Neutrophil (primary cell): ENCODE measurements at regions not wholly inside any gene's neighbourhood (a gene's known extent, or its start where the extent isn't known, plus 50 kb on each side); places are given as distances from the start of the nearest gene placed in this dataset.

Experiments
- H3K27ac ChIP-seq: fragments of 200-600 bp; sonication (generic); 2 replicates; pipeline ENCODE4 v1.5.1; 2016; ENCODE audit warnings: mild to moderate bottlenecking, moderate library complexity
- H3K27me3 ChIP-seq: fragments of 200-600 bp; sonication (generic); 2 replicates; pipeline ENCODE4 v1.6.0; 2016; ENCODE audit warnings: mild to moderate bottlenecking
- H3K36me3 ChIP-seq: fragments of 200-600 bp; sonication (generic); 2 replicates; pipeline ENCODE4 v1.5.1; 2017
- H3K4me1 ChIP-seq, 2 experiments: fragments of 200-600 bp in 1 of 2; sonication (generic) in 1 of 2; 1 replicate in 1 of 2; 2 replicates in 1 of 2; pipeline versions ENCODE4 v1.5.1 to v1.6.1; 2013 to 2016; ENCODE audit warnings: low read depth in 1 of 2, low read length in 1 of 2, mild to moderate bottlenecking in 1 of 2, moderate library complexity in 1 of 2; ENCODE audit not compliant: control insufficient read depth in 1 of 2, insufficient read depth in 1 of 2
- H3K4me3 ChIP-seq, 2 experiments: fragments of 200-600 bp in 1 of 2; sonication (generic) in 1 of 2; 1 replicate in 1 of 2; 2 replicates in 1 of 2; pipeline ENCODE4 v1.5.1; 2013 to 2016; ENCODE audit warnings: low read depth in 1 of 2, low read length in 1 of 2, mild to moderate bottlenecking in 1 of 2, moderate library complexity in 1 of 2
- H3K9me3 ChIP-seq: fragments of 200-600 bp; sonication (generic); 2 replicates; pipeline ENCODE4 v1.5.1; 2016
- CTCF ChIP-seq: fragments of 200-600 bp; sonication (generic); IDR thresholded peaks from 2 replicates; pipeline ENCODE4 v1.5.1; 2016; ENCODE audit warnings: antibody characterized with exemption

GRCh38 chr9:18006591-18006990 is 427.7 kb downstream of the SH3GL2 start:
- Histone ChIP-seq H3K4me1 (no peaks in the 10 kb centered on the region), H3K27ac (no peak overlapping the region), H3K36me3 (no peaks in the 10 kb centered on the region), H3K4me3 (no peak overlapping the region), H3K9me3 (no peaks in the 10 kb centered on the region), H3K27me3 (no peaks in the 10 kb centered on the region)
- TF ChIP-seq CTCF, result no peak

- Histone ChIP-seq H3K27ac (no peak overlapping the region), H3K4me3 (no peak overlapping the region), H3K4me1 (no peaks in the 10 kb centered on the region), H3K36me3 (no peaks in the 10 kb centered on the region), H3K27me3 (no peaks in the 10 kb centered on the region), H3K9me3 (no peaks in the 10 kb centered on the region)
- no peak for TF ChIP-seq CTCF
Measured at GRCh38 chr9:18007621-18008020, 428.8 kb downstream of the SH3GL2 start.

- Histone ChIP-seq H3K4me3 (no peak overlapping the region), H3K27me3 (no peaks in the 10 kb centered on the region), H3K27ac (no peak overlapping the region), H3K9me3 (no peaks in the 10 kb centered on the region), H3K4me1 (no peaks in the 10 kb centered on the region), H3K36me3 (no peaks in the 10 kb centered on the region)
- TF ChIP-seq CTCF, result no peak
Measured at GRCh38 chr9:18009902-18010301, 431.0 kb downstream of the SH3GL2 start.

- H3K4me3 ChIP-seq, result no peak overlapping the region
- H3K36me3 ChIP-seq, result no peaks in the 10 kb centered on the region
- H3K9me3 ChIP-seq, result no peaks in the 10 kb centered on the region
- no peaks in the 10 kb centered on the region for H3K27me3 ChIP-seq
- H3K4me1 ChIP-seq, result no peaks in the 10 kb centered on the region
- no peak overlapping the region for H3K27ac ChIP-seq
- no peak for TF ChIP-seq CTCF
Measured at GRCh38 chr9:18010492-18010891, 431.6 kb downstream of the SH3GL2 start.

GRCh38 chr9:18012170-18012569 is 433.3 kb downstream of the SH3GL2 start:
- TF ChIP-seq CTCF, result no peak
- H3K9me3 ChIP-seq, result no peaks in the 10 kb centered on the region
- H3K4me3 ChIP-seq, result no peak overlapping the region
- H3K27ac ChIP-seq, result no peak overlapping the region
- no peaks in the 10 kb centered on the region for H3K27me3 ChIP-seq
- no peaks in the 10 kb centered on the region for H3K36me3 ChIP-seq
- H3K4me1 ChIP-seq, result no peaks in the 10 kb centered on the region

- H3K9me3 ChIP-seq, result no peaks in the 10 kb centered on the region
- no peaks in the 10 kb centered on the region for H3K4me1 ChIP-seq
- no peak overlapping the region for H3K27ac ChIP-seq
- no peak for TF ChIP-seq CTCF
- no peak overlapping the region for H3K4me3 ChIP-seq
- no peaks in the 10 kb centered on the region for H3K27me3 ChIP-seq
- no peaks in the 10 kb centered on the region for H3K36me3 ChIP-seq
Measured at GRCh38 chr9:18014556-18014955, 435.7 kb downstream of the SH3GL2 start.
